Daoy (cell line): ENCODE measurements at regions not wholly inside any gene's neighbourhood (a gene's known extent, or its start where the extent isn't known, plus 50 kb on each side); places are given as distances from the start of the nearest gene placed in this dataset.
A peak's percentile ranks its signal among the peaks of the same experiment; 100 is the strongest.

Source experiments
- DNase-seq: peaks from one replicate; pipeline ENCODE4 v3.0.0-alpha.2; 2015; ENCODE audit warnings: low read depth

- no peak for DNase-seq
These were observed 176.3 kb upstream of the PARP11 start for GRCh38 chr12:4049298-4050080.

GRCh38 chr12:4047421-4047820 lies 174.2 kb upstream of the PARP11 start:
- no peak for DNase-seq

DNA sequence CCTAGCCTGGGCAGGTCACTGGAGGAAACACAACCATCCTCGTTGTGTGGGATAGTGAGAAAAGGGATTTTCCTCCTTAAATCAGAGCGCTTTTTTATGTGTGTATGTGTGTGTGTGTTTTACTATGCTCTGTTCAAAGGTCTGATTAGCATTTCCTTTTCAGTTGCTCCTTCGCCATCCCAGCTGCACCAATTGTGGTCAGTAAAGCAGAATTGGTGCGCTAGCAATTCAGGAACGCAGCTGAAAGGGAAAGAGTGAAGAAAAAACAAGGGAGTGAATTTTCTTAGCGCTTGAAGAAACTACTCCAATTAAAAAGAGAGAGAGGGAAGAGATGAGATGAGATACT lies 173.3 kb upstream of the PARP11 start:
- DNase-seq = no peak

DNA sequence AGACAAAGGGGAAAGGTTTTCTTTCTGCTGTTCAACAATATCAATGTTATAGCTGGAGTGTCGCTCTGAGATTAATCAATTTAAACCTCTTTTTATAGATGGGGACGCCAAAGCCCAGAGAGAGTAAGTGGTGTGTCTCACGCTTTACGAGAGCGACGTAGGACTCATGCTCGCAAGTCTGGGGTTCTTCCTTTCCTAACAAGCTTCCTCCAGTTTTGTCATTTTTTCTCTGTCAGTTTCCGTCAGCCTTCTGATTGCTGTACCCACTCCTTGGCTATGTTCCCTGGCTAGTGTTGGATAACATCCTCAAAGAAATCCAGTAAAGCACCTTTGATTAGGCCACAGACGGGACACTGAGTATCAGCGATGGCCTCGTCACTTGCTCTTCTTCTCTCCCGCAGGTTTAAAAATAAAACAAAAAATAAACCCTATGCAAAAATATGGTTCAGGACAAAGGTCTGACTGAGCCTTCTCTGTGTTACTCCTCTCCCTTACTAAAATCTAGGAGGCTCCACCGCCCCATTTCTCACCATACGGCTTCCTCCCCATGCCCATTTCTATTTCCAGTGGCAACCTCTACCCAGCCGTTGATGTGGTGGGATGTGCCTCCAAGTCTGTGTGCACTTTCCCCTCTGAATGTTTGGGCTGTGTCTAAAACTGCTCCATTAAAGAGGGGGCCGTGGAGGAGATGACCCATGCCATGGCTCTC lies 172.7 kb upstream of the PARP11 start:
- DNase-seq = no peak

DNA sequence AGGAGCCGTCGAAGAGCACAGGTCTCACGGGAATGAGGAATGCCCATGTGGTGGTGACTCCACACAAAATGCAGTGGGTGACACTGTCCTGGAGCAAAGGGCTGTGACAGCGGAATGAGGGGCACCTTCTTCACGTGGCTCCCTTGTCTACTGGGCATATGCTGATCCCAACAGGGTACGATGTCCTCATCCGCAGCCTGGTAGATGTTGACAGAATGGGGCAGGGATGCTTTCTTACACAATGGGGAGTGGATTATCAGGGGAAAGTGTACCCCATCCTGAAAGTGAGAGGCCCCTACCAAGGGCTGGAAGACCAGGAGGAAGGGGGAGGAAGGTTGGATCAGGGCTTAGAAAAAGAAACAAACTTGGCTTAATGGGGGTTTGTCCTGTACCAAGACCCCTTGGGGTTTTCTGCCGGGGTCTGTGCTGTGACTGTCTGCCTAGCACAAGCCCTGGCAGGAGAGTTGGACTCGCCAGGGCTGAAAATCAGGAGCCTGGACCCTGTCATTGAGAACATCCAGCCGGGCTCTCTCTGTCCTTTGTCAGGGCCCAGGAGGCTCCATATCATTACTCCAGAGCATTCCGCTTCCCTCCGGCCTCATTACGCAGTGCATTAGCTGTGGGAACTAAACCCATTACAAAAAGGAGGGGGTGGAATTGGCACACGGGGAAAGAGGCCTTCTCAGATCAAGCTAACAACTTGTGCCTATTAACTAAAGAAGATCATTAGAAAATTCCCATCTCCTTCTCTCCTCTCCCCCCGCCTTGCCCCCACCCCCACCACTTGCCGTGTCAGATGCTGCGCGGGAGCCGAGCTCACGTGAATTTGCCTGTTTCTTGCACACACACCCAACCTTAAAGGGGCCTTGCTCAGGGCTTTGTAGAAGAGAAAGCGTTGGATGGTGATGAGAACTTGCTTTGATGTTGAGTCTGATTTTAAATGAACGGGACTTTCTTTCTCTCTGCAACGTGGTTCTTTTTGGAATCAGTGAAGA lies 171.8 kb upstream of the PARP11 start:
- DNase-seq = no peak

- DNase-seq = no peak
These were observed 170.9 kb upstream of the PARP11 start for GRCh38 chr12:4044101-4044500.

DNA sequence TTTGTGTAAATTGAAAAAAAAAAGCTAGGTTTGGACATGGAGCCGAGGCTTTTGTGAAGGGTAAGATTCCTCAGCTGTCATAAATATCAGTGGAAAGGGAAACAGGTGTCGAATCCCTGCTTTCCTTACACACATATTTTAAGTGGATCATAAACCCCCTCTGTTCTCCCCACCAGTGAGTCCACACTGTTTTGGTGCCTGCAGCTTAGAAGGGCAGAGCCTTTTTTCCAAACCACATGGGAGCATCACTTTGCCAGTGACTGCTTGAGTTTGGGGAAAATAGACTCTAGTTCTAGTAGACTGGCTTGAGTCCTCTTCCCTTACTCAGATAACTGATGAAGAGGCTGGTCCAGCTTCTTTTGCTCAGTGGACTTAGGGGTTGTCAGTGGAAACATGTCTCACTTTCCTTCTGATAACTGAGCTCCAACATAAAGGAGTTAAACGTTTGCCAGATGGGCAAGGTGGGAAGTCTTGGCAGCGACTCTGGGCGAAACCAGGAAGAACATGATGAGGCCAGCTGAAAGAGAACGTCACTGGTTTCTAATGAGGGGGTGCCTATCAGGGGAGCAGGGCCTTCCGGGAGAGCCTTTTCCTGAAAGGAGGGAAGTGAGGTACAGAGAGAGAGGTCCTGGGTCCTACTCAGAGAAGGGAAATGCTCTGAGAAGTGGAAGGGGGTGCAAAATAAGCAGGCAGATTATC lies 168.1 kb upstream of the PARP11 start:
- DNase-seq = no peak

DNA sequence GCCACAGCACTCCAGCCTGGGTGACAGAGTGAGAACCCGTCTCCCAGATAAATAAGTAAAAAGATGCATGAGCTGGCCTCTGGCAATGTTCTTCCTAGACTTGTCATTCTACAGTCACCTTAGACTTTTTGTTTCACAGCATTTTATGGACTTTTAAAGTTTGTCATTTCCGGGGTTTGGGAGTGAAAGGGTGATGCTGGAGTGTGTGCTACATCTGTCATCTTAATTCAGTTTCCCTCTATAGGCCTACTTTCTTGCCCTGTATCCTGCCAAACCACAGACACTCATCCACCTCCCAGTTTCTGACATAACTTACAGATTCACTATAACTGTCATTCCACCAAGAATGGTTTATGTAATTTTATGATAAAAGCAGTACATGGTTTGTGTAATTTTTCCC lies 166.7 kb upstream of the PARP11 start:
- DNase-seq = no peak

GRCh38 chr12:4037747-4038312 lies 164.6 kb upstream of the PARP11 start:
- DNase-seq = peak; percentile 25

DNA sequence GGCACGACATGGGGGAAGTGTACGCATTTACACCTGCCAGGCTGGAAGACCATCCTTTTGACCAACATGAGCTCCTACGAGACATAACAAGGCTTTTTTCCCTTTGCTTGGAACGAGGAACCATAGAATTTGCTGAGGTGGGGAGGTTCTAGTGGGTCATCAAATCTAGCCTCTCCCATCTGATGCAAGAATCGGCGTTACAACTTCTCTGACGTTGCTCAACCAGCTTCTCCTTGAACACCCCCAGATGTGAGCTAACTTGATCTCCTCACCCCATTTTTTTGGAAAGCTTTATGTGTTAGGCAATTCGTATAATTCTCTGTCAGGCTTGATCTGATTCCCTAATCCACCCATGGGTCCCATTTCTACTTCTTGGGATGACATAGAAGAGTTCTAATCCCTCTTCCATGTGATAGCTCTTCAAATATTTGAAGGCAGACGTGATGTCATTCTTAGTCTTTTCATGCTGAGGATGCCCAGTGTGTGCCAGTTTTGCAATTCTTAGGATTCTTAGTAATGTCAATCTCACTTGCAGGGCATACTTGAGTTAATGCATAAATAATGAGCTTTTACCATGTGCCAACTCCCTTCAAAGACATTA lies 163.6 kb upstream of the PARP11 start:
- DNase-seq = no peak

DNA sequence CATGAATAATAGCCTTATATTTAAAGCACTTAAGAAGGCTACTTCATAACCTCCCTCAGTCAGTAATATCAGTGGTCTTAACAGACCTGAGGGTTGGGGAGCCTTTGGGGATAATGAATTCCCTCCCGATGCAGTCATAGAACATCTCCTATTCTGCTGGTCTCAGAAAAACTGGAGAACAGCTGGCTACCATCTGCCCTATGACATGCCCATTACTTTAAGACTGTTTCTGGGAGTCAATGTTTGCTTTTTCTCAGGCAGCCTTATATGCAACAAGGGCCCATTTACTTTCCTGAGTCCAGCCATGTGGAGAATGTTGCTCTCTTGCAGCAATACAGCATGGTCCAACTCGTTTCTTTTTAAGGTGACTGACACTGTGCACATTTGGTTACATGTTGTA lies 161.7 kb upstream of the PARP11 start:
- no peak for DNase-seq

DNA sequence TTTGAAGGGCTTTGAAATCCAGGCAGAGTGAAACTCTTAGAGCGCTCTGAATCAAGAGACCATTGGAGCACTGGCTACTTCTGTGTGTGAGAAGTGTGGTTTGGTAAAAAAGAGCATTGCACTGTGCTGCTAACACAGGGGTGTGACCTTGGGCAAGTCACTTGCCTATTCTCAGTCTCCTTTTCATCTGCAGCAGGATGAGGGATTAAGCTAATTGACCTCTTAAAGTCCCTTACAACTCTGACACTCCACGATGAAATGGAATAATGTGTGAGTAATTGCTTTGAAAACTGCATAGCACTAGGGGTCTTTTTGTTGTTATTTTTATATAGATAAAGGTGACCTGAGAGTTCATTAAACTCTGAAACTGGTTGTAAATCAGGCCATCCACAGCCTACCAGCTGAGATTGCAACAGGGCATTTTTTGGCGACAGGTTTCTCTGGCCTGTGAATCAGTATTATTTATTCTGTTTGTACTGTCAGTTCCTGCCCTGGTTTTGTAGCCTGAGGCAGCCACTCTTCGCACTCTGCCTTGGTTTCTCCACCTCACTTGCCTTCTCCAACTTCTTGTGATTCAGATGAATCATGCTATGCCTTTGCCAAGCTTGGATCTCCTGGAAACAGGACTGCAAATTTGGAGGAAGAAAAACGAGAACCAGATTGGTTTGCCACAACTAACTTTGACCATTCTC lies 159.9 kb upstream of the PARP11 start:
- DNase-seq = no peak

DNA sequence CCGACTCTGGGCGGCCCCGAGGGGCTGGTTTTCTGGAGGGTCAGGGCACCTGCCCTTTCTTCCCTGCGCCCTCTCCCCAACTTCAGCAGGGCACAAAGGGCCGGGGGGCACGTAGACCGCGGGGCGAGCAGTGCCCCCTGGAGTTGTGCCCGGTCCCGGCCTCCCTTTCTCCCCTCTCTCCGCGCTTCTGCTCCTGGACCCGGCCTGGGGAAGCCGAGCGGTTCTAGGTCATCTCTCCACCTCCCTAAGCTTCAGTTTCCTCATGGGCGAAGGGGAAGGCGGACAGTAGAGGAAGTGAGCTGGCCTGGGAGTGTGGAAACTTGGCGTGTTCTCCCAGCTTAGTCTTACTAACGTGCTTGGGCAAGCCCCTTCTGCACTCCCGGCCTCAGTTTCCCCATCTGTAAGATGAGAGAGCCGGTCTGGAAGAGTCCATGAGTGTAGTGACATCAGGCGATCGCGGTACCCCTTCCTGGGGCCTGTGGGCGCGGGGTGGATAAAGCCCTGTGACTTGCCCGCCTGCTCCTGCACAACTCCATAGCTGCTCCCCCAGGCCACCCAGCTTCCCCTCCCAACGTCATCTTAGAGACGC lies 158.6 kb upstream of the PARP11 start:
- DNase-seq = peak; percentile 71

DNA sequence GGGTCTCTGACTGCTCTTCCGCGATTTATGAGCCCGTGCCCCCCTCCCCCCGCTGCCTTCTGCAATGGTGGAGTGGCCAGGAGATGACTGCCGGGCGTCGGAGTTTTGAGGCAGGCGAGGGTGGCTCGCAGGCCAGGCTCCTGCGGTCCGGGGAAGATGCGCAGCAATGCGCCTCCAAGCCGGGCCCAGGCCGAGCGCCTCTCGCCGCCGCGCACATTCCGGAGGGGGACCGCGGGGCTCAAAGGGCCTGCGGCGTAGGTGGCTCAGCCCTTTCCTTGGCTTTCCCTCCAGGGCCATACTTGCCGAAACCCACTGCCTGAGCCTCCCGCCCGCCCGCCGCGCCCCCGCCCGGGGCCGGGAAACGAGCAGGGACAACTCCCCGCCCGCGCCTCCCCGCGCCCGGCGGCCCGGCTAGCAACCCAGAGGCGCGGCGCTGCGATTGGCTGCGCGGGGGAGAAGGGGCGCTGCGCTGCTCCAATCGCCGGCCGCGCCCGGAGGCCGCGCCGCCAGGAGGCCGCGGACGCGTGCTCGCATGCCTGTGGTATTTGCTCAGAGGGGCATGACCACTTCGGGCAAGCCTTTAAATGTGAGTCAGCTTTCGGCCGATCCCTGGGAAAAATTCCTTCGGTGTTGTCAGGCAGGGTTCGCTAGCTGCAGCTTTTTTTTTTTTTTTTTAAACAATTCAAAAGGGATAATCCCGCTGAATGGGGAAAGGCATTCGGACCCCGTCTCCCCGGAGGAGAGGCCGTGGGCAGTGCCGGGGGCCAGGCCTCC lies 157.9 kb upstream of the PARP11 start:
- peak; percentile 99 for DNase-seq

GRCh38 chr12:4027412-4027811 lies 154.2 kb upstream of the PARP11 start:
- peak; percentile 33 for DNase-seq

- DNase-seq = no peak
These were observed 153.3 kb upstream of the PARP11 start for GRCh38 chr12:4026517-4026916.

DNA sequence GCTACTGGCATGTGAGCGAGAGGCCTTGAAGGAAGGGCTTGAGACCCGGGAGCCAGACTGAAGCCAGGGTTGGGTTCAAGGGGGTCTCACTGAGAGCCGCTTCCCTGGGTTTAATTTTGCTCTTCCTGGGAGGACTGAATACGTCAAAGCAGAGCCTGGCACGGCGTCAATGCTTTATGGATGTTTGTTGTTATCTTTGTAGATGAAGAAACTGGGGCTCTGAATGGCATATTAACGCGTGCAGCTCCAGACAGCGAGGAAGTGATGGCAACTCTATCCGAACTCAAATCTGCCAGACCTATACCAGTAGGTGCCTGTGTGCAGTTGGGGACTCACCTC lies 152.8 kb upstream of the PARP11 start:
- no peak for DNase-seq

DNA sequence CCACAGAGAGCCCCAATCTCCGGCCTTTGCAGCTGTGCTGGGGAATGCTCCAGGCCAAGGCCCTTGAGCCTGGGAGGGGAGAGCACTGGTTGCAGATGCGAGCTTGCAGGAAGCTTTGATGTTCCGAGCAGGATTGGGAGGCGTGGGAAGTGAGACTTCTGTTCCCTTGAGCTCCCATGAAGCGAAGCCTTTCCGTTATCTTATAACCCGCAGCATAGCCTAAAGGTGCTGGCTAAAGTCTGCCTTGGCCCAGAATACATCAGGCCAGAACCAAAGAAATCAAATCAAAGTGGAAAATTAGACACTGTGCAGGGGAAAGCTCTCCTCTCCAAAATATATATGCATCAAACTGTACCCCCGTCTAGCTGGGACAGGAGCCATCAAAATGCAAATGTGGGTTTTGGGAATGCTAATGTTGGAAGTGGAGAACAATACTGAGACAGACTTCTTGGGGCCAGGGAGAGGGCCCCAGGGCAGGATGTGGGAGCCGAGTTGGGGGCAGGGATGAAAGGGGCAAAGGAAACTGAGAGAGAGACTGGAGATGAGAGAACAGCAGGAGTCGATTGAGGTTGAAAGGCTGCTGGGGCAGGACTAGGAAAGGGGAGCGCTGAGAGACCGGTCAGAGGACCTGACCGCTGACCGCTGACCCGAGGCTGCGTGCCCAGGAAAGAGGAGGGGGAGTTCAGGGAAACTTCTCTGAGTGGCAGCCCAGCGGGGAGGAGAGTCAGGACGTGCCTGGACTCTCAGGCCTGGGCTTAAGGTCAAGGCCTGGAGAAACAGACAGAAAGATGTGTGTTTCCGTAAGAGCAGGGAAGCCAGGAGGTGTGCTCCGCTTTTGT lies 152.2 kb upstream of the PARP11 start:
- peak; percentile 29 for DNase-seq
